GM21619 (cell line): ENCODE measurements at regions not wholly inside any gene's neighbourhood (a gene's known extent, or its start where the extent isn't known, plus 50 kb on each side); places are given as distances from the start of the nearest gene placed in this dataset.

Source experiments
- ATAC-seq: cut with Tn5 transposase; IDR thresholded peaks from one replicate; pipeline ENCODE4 v1.9.1; 2021; ENCODE audit not compliant: unreplicated experiment

GRCh38 chr18:6465281-6465680, 50.6 kb upstream of the L3MBTL4 start:
- ATAC-seq: no peak

GRCh38 chr18:6476190-6476589, 61.5 kb upstream of the L3MBTL4 start:
- ATAC-seq: no peak

- no peak for ATAC-seq
Observed at GRCh38 chr18:6476880-6477279, 62.2 kb upstream of the L3MBTL4 start.

GRCh38 chr18:6478121-6478520, 63.4 kb upstream of the L3MBTL4 start:
- ATAC-seq: no peak

GRCh38 chr18:6479699-6480098, 65.0 kb upstream of the L3MBTL4 start:
- ATAC-seq: no peak

- ATAC-seq: peak; percentile 54
Observed at GRCh38 chr18:6482198-6482977, 67.7 kb upstream of the L3MBTL4 start.

GRCh38 chr18:6484659-6485058, 69.9 kb upstream of the L3MBTL4 start:
- no peak for ATAC-seq

GRCh38 chr18:6486313-6486712, 71.6 kb upstream of the L3MBTL4 start:
- no peak for ATAC-seq

- ATAC-seq: no peak
Observed at GRCh38 chr18:6486764-6487426, 72.2 kb upstream of the L3MBTL4 start.

GRCh38 chr18:6487968-6488367, 73.3 kb upstream of the L3MBTL4 start:
- ATAC-seq: no peak

GRCh38 chr18:6488956-6489355, 74.2 kb upstream of the L3MBTL4 start:
- ATAC-seq: no peak

- ATAC-seq: no peak
Observed at GRCh38 chr18:6489977-6490376, 75.3 kb upstream of the L3MBTL4 start.

- ATAC-seq: no peak
Observed at GRCh38 chr18:6493194-6493593, 78.5 kb upstream of the L3MBTL4 start.

- no peak for ATAC-seq
Observed at GRCh38 chr18:6495536-6495935, 80.8 kb upstream of the L3MBTL4 start.

GRCh38 chr18:6497543-6497942, 82.8 kb upstream of the L3MBTL4 start:
- no peak for ATAC-seq

- ATAC-seq: no peak
Observed at GRCh38 chr18:6498289-6498856, 83.7 kb upstream of the L3MBTL4 start.

GRCh38 chr18:6504605-6505497, 90.1 kb upstream of the L3MBTL4 start:
- no peak for ATAC-seq

- no peak for ATAC-seq
Observed at GRCh38 chr18:6505498-6505875, 90.8 kb upstream of the L3MBTL4 start.

GRCh38 chr18:6509417-6509816, 94.7 kb upstream of the L3MBTL4 start:
- no peak for ATAC-seq

- no peak for ATAC-seq
Observed at GRCh38 chr18:6509832-6510231, 95.1 kb upstream of the L3MBTL4 start.

GRCh38 chr18:6520901-6521300, 106.2 kb upstream of the L3MBTL4 start:
- ATAC-seq: no peak
